PFSK-1 (cell line): ENCODE measurements at regions not wholly inside any gene's neighbourhood (a gene's known extent, or its start where the extent isn't known, plus 50 kb on each side); places are given as distances from the start of the nearest gene placed in this dataset.

ENCODE experiments used
- FOXP2 ChIP-seq: optimal IDR thresholded peaks from 2 replicates; pipeline ENCODE3; 2011; ENCODE audit warnings: borderline replicate concordance, control low read depth, inconsistent platforms; ENCODE audit not compliant: insufficient read depth; ENCODE audit errors: extremely low read length, extremely low read depth
- POLR2AphosphoS5 ChIP-seq: IDR thresholded peaks from 2 replicates; pipeline ENCODE4 v1.6.1; 2012; ENCODE audit warnings: low read depth, mild to moderate bottlenecking, control low read depth, low read length, moderate library complexity
- SIN3A ChIP-seq: IDR thresholded peaks from 2 replicates; pipeline ENCODE4 v1.6.1; 2012; ENCODE audit warnings: mild to moderate bottlenecking, low read length, moderate library complexity, borderline replicate concordance; ENCODE audit not compliant: insufficient read depth
- TAF1 ChIP-seq: IDR thresholded peaks from 2 replicates; pipeline ENCODE4 v1.6.1; 2012; ENCODE audit warnings: low read length, control low read depth, borderline replicate concordance; ENCODE audit not compliant: insufficient read depth
- TF ChIP-seq, protein P1 (sequence below), 2 experiments: IDR thresholded peaks; 2 replicates each; pipeline versions ENCODE4 v1.6.1 to v1.8.0; 2011 to 2012; ENCODE audit warnings: low read depth in 2 of 2, low read length in 2 of 2, control low read depth in 1 of 2, inconsistent platforms in 1 of 2, mild to moderate bottlenecking in 1 of 2, moderate library complexity in 1 of 2; ENCODE audit not compliant: insufficient read depth in 1 of 2

DNA sequence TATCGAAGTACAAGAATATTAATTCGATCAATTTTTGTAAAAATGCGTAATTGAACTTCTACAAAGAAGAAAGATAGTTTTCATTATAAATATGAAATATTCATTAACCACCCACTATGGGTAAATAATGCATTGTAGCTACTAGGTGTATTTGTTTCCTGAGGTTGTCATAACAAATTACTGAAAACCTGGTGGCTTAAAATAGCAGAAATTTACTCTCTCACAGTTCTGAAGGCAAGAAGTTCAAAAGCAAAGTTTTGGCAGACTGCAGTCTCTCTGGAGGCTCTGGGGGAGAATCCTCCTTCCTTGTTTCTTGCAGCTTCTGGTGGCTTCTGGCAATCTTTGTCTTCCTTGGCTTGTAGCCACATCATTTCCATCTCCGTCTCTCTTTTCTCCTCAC lies 99.2 kb upstream of the MIR17HG start:
- no peak for TF ChIP-seq TAF1
- TF ChIP-seq SIN3A = no peak
- TF ChIP-seq POLR2AphosphoS5 = no peak
- no peak for TF ChIP-seq FOXP2
- TF ChIP-seq, protein P1, sequence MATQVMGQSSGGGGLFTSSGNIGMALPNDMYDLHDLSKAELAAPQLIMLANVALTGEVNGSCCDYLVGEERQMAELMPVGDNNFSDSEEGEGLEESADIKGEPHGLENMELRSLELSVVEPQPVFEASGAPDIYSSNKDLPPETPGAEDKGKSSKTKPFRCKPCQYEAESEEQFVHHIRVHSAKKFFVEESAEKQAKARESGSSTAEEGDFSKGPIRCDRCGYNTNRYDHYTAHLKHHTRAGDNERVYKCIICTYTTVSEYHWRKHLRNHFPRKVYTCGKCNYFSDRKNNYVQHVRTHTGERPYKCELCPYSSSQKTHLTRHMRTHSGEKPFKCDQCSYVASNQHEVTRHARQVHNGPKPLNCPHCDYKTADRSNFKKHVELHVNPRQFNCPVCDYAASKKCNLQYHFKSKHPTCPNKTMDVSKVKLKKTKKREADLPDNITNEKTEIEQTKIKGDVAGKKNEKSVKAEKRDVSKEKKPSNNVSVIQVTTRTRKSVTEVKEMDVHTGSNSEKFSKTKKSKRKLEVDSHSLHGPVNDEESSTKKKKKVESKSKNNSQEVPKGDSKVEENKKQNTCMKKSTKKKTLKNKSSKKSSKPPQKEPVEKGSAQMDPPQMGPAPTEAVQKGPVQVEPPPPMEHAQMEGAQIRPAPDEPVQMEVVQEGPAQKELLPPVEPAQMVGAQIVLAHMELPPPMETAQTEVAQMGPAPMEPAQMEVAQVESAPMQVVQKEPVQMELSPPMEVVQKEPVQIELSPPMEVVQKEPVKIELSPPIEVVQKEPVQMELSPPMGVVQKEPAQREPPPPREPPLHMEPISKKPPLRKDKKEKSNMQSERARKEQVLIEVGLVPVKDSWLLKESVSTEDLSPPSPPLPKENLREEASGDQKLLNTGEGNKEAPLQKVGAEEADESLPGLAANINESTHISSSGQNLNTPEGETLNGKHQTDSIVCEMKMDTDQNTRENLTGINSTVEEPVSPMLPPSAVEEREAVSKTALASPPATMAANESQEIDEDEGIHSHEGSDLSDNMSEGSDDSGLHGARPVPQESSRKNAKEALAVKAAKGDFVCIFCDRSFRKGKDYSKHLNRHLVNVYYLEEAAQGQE (IDR thresholded peaks at IDR 0.05; ENCODE audit: insufficient read depth in 1 of 2, low read depth in 2 of 2, low read length in 2 of 2) = no peak

DNA sequence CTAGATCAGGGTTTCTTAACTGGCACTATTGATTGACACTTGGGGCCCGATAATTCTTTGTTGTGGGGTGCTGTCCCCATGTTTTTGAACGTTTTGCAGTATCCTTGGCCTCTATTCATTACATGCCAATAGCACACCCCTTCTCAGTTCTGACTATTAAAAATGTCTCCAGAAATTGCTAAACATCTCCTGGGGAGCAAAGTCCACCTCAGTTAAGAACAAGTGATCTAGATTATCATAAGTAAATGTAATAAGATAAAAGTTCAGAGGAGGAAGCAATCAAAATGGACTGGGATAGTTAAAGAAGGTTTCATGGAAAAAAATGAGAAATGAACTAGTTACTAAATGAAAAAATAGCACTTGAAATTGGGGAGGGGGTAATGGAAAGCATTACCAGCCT lies 98.1 kb upstream of the MIR17HG start:
- TF ChIP-seq, protein P1 (IDR thresholded peaks at IDR 0.05; ENCODE audit: insufficient read depth in 1 of 2, low read depth in 2 of 2, low read length in 2 of 2) = no peak
- TF ChIP-seq POLR2AphosphoS5 (no peak), SIN3A (no peak), FOXP2 (no peak), TAF1 (no peak)

DNA sequence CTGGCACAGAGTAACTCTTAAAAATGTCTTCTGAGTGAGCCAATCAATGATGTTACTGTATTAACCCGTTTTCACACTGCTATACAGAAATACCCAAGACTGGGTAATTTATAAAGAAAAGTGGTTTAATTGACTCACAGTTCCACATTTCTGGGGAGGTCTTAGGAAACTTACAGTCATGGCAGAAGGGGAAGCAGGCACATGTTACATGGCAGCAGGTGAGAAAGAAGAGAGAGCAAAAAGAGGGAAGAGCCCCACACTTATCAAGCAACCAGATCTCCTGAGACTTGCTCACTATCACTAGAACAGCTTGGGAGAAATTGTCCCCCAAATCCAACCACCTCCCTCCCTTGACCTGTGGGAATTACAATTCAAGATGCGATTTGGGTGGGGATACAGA lies 97.6 kb upstream of the MIR17HG start:
- TF ChIP-seq, protein P1 (IDR thresholded peaks at IDR 0.05; ENCODE audit: insufficient read depth in 1 of 2, low read depth in 2 of 2, low read length in 2 of 2) = no peak
- TF ChIP-seq POLR2AphosphoS5 = no peak
- no peak for TF ChIP-seq TAF1
- TF ChIP-seq FOXP2 = no peak
- no peak for TF ChIP-seq SIN3A

DNA sequence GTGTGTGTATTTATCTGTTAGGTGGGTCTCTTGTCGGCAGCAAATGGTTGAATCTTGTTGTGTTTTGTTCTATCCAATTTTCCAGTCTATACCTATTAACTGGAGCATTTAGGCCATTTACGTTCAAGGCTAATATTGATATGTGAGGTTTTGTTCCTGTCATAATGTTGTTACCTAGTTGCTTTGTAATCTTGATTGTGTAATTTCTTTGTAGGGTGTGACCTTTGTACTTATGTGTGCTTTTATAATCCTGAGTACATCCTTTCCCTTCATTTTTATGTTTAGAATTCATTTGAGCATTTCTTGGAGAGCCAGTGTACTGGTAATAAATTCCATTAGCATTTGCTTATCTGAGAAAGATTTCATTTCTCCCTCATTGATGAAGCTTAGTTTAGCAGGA lies 83.0 kb upstream of the MIR17HG start:
- no peak for TF ChIP-seq SIN3A
- TF ChIP-seq TAF1 = no peak
- no peak for TF ChIP-seq FOXP2
- TF ChIP-seq, protein P1 (IDR thresholded peaks at IDR 0.05; ENCODE audit: insufficient read depth in 1 of 2, low read depth in 2 of 2, low read length in 2 of 2) = no peak
- TF ChIP-seq POLR2AphosphoS5 = no peak

DNA sequence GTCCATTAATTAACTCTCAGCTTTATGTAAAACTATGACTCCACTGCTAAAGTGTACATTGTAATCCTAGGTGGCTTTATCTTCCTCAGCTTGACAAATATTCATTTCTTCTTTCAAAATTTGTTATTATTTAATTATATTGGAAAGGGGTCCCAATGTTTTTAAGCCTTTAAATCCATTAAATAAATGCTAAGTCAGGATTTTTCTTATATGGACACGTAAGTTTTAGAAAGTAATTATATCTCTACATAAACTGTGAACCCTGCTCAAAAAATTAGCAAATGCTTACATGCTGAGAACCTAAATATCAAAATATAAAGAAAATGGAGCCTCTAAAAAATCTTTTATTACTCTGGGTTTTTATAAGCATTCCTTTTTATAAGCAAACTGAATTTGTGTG lies 78.2 kb upstream of the MIR17HG start:
- TF ChIP-seq SIN3A = no peak
